HG03439 (cell line): ENCODE measurements at regions not wholly inside any gene's neighbourhood (a gene's known extent, or its start where the extent isn't known, plus 50 kb on each side); places are given as distances from the start of the nearest gene placed in this dataset.

Experiments used
- ATAC-seq: cut with Tn5 transposase; IDR thresholded peaks from one replicate; pipeline ENCODE4 v1.9.1; 2021; ENCODE audit warnings: mild to moderate bottlenecking, moderate library complexity; ENCODE audit not compliant: unreplicated experiment

DNA sequence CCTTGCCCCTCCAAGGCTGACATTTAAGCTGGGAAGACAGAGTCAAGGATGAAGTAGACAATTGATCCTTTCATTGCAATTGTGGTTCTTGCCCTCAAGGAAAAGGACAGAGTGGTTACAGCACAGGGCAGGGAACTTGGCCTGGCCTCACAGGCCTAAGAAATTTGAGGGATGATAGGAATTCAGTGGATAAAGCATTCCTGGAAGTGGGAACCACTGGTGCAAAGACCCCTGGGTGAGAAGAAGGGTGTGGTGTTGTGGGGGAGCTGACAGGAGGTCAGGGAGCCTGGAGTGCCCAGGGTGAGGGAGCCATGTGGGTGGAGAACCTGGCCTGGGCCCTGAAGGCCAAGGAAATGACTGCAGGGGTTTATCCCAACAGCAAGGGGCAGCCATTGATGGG is 287.4 kb downstream of the UACA start:
- no peak for ATAC-seq

DNA sequence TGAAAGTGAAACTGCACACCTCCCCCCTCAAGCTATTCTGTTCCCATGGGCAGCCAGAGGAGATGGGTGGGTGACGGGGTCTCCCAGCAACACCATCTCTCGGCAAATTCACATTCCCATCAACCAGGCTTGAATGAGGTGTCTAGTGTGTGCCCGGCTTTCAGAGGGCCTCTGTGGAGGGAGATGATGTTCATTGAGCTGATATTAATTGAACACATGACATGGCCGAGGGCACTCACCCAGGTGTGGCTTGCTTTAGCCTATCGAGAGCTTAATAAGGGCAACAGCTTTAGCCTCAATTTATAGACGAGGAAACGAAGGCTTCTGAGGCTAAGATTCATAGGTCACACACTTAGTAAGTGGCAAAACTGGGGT is 288.0 kb downstream of the UACA start:
- no peak for ATAC-seq

GRCh38 chr15:70474471-70475406 is 288.6 kb downstream of the UACA start:
- ATAC-seq = no peak

DNA sequence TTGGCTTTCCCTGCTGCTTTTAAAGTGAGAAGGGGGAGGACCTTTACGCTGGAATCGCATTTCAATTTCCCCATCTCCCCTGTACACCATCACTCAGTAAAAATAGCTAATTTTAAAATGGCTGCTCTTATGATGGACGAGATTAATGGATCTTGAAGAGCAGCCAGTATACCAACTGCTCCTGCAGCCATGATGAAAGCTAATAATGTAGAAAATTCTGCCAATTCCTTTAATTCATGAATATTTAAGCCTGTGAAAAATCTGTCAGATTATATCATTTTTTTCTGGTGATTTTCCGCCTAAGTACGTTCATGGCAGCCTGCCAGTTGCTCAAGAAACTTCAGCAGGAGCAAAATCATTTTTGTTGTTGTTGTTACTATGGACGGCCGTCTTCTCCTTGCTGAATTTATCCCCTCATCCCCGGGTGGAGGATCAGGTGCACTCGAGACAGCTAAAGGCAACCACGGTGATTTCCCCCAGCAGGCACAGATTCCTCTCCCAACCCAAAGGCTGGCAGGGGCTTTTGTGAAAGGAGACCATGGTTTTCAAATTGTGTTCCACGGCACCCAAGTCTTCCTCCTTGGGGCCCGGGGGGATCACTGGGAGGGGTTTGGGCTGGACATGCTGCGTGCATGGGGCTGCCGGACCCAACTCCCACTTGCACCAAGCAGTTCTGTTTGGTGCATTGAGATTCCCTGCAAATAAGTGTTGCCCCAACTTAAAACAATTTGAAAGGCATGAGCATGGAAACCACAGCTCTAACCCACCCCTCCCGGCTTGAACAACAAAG is 289.6 kb downstream of the UACA start:
- ATAC-seq = no peak

DNA sequence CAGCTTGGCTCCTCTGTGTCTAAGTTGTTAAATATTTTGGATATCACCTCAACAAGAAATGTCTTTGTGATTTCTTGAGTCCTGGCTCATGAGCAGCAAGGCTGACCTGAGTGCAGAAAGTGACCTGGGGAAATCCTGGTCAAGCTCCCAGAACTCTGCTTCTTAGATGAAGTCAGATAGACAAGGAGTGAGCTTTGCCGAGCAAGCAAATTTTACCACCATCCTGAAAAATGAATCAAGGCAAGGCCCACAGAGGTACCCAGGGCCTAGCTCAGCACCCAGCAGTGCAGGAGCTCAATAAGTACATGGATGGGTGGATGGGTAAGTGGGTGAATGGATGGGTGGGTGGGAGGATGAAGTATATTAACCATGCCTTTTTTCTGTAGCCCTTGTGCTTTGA is 291.8 kb downstream of the UACA start:
- ATAC-seq = no peak

- no peak for ATAC-seq
Observed at GRCh38 chr15:70470556-70471191, 292.7 kb downstream of the UACA start.

DNA sequence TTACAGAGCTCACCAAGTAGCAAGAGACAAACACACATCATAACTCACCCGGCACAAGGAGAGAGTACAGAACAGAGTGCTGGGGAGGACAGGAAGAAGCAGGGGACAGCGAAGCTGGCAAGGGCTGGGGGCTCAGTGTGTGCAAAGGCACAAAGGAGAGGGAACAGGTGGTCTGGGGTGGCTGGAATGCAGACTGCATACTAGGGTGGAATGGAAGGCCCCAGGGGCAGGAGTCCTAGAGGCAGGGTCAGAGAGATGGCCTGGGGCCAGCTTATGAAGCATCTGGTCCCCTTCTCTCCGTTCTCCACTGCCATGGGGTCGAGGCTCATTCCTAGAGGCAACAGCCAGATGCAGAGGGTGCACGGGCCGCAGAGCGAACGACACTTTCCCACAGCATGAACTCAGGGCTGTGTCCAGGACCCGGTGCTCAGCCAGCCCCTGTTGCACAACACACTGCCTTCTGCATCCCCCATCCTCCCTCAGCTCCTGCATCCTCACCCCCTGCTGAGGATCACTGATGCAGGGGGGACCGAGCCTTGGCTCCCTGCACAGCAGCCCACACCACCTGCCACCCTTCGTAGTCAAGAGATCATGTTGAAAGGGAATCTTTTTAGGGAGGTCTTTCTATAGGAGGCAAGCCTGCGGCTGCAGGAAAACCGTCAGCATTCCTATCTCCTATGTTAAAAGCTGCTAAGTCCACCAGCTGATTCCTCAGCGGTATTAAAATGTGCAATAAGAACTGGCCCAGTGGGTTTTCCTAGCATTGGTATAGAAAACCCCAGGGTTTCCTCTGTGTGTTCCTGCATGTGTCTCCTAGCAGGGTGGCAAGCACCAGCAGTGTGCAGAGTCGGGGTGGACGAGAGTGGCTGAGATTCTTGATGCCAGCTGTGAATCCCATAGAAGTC is 293.5 kb downstream of the UACA start:
- no peak for ATAC-seq

GRCh38 chr15:70469182-70469581 is 294.2 kb downstream of the UACA start:
- no peak for ATAC-seq

DNA sequence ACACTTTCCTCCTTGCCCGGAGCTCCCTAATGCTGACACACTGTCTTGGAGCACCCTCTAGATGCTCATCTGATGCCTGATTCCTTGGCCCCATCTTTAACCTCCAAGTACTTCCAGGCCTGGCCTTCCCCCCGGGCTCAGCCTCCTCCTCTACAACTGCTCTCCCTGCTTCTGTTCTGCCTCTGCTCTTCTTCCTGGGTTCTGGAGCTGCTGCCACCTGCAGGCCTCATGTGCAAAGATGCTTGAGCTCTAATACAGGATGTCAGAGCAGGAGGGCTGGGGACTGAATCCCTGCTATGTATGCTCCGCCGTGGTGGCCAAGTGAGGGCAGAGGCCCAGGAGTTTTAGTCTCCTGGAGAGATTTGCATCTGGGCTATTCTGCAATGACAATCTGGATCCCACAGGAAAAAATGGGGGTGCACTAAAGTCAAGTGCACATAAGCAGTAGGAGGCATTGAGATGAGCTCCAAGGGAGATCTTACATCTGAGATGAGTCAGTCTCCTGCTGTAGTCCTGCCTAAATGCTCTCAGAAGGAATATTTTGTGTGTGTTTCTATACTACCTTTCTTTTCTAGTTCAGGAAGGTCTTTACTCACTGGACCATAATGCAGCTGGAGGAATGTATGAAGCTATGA is 296.3 kb downstream of the UACA start:
- no peak for ATAC-seq

DNA sequence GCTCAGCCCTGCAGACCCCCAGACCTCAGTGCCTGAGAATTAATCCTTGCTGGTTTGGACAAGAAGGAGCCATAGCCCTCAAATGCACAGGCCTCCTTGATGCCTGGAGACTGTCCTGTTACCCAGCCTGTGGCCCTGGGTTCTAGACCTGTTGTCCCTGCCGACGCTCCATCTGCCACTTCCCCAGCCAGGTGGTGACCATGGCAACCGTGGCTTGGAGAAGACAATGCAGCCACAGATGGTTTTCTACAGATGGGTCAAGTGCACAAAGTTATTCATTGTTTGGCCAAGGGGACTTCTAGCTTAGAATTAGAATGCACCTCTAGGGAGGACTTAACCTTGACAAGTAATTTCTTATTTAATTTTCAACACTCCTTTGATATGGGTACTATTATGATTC is 297.1 kb downstream of the UACA start:
- ATAC-seq = no peak

- ATAC-seq = no peak
Observed at GRCh38 chr15:70465812-70466211, 297.5 kb downstream of the UACA start.

GRCh38 chr15:70463453-70463834 is 299.9 kb downstream of the UACA start:
- peak; percentile 17 for ATAC-seq

GRCh38 chr15:70461992-70462391 is 301.4 kb downstream of the UACA start:
- no peak for ATAC-seq

DNA sequence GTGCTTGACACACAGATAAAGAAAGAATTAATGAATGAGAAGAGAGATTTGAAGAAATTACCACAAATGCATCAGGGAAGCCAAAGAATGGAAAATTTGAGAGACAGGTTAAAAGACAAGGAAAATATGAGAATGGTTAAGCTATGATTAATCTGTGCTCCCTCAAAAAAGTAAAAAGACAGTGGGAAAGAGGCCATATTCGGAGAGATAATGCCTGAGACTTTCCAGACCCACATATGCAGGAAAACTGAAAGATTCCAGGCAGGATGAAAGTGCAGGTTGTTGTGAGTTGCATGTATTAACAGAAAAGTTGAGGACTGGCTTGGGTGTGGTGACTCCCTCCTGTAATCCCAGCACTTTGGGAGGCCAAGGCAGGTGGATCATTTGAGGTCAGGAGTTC is 302.3 kb downstream of the UACA start:
- ATAC-seq = no peak

DNA sequence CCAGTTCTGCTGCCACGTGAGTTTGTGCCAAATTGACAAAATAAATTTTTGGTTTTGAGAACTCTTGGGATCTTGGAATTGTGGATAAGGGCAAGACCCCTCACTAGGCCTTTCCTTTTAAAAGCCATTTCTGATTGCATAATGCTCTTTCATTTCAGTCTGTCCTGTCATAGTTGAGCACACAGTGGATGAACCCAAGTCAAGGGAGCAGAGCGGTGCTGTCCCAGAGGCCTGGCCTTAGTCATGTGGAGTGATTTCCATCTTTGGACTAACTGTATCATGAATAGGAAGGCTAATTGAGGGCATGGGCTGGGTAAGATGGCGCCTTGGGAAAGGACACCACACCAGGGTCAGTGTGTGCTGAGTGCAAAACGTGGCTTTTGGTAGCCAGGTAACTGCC is 304.0 kb downstream of the UACA start:
- ATAC-seq = no peak

DNA sequence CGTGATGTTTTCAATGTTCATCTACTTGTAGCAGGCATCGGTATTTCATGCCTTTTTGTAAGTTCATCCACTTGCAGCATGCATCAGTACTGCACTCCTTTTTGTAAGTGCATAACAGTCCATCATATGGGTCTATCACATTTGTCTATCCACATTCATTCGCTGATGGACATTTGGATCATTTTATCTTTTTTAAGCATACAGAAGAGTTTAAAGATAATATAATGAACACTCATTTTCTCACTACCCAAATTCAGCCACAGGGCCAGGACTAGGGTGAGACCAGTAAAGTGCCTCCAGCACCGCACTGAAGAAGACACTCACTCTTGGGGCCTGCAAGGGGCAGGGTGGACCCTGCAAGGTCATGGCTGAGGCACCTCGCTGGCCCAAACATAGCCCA is 309.6 kb downstream of the UACA start:
- no peak for ATAC-seq

- no peak for ATAC-seq
Observed at GRCh38 chr15:70453238-70453637, 310.1 kb downstream of the UACA start.

DNA sequence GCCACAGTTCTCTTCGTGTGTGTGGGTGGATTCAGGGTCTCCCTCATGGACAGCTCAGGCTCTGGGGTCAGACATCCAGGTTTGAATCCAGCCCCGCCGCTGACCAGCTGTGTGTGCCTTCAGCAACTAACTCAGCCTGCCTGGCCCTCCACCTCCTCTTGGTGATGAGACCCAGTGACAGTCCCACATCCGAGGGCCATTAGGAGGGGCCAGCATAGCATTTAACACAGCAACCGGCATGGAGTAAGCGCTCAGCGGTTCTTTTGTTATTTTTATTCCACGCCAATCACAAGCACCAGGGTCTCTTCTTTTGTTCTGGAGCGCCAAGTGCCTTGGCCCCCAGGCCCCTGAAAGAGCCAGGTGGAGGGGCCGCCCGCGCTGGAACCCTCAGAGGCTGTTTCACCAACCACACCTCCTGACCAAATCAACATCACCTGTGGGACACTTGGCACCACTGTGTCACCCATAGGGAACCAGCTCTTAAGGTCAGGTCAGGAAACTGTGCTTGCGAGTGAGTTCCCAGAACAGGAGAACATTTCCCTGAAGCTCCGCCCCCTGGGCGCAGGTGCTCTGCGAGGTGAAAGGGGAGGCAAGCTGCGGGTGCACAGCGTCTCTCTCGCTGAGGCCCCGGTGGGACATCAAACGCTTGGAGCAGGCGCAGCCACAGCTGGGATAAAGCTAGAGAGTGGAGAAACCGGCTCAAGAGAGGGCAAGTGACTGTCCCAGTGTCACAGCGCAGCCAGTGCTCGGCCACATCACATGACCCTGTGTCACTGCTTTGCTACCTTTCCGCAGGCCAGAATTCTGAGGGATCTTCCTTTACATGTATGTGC is 311.3 kb downstream of the UACA start:
- no peak for ATAC-seq

GRCh38 chr15:70450142-70450443 is 313.3 kb downstream of the UACA start:
- ATAC-seq = no peak
